B cell (primary cell): ENCODE measurements at regions not wholly inside any gene's neighbourhood (a gene's known extent, or its start where the extent isn't known, plus 50 kb on each side); places are given as distances from the start of the nearest gene placed in this dataset.

Experiments
- ATAC-seq: fragments of 200-7000 bp; cut with Tn5 transposase; one replicate; pipeline ENCODE4 v1.10.0; 2021; ENCODE audit warnings: low read depth, mild to moderate bottlenecking, moderate number of reproducible peaks, moderate library complexity
- CTCF ChIA-PET: fragments of 350-600 bp; sonication (Branson Sonifier 250); formaldehyde crosslinking; loops from one replicate; lab custom pipeline; 2021; ENCODE audit warnings: antibody characterized with exemption, inconsistent platforms; lab: Charles Lee
- POLR2A ChIA-PET: fragments of 350-600 bp; sonication (Branson Sonifier 250); formaldehyde crosslinking; loops from one replicate; lab custom pipeline; 2021; ENCODE audit warnings: antibody characterized with exemption; lab: Charles Lee
- DNase-seq: peaks from one replicate; pipeline ENCODE4 v3.0.0; 2013
- H2AFZ ChIP-seq: 2 replicates; pipeline ENCODE4 v1.6.1; 2012; ENCODE audit warnings: mild to moderate bottlenecking, low read depth, low read length; ENCODE audit not compliant: insufficient read depth, poor library complexity, severe bottlenecking
- H3K27ac ChIP-seq, 2 donors: 1 replicate in 1 of 2; 2 replicates in 1 of 2; pipeline ENCODE4 v1.5.1; 2012 to 2013; ENCODE audit warnings: low read length in 2 of 2, mild to moderate bottlenecking in 2 of 2, moderate library complexity in 1 of 2
- H3K27me3 ChIP-seq, 4 experiments: fragments of 200-600 bp in 1 of 4; sonication (generic) in 1 of 4; replicated peaks in 1 of 4; 1 replicate in 2 of 4; 2 replicates in 2 of 4; pipeline versions ENCODE4 v1.6.1 to v1.7.0; 2013 to 2016; ENCODE audit warnings: low read length in 3 of 4, mild to moderate bottlenecking in 2 of 4, mixed read lengths in 1 of 4, moderate library complexity in 1 of 4; ENCODE audit not compliant: insufficient read depth in 4 of 4, control insufficient read depth in 3 of 4; ENCODE audit errors: control extremely low read depth in 1 of 4
- H3K36me3 ChIP-seq, 2 experiments: replicated peaks in 1 of 2; 1 replicate in 1 of 2; 2 replicates in 1 of 2; pipeline versions ENCODE4 v1.6.1 to v1.7.1; 2013; ENCODE audit warnings: low read length in 1 of 2; ENCODE audit not compliant: insufficient read depth in 2 of 2, control insufficient read depth in 1 of 2; ENCODE audit errors: control extremely low read depth in 1 of 2, extremely low read depth in 1 of 2
- H3K4me1 ChIP-seq, 2 donors: fragments of 200-600 bp in 1 of 2; sonication (generic) in 1 of 2; 1 replicate in 1 of 2; 2 replicates in 1 of 2; pipeline versions ENCODE4 v1.5.1 to v1.6.1; 2013 to 2017; ENCODE audit warnings: low read length in 2 of 2; ENCODE audit not compliant: control insufficient read depth in 2 of 2, insufficient read depth in 2 of 2
- H3K4me2 ChIP-seq: replicated peaks from 2 replicates; pipeline ENCODE3; 2012; ENCODE audit warnings: mild to moderate bottlenecking, low read depth, low read length; ENCODE audit not compliant: poor library complexity, severe bottlenecking
- H3K4me3 ChIP-seq, 5 experiments: fragments of 200-600 bp in 1 of 5; sonication (generic) in 1 of 5; 1 replicate in 3 of 5; 2 replicates in 2 of 5; pipeline versions ENCODE4 v1.5.1 to v1.7.0; 2011 to 2016; ENCODE audit warnings: low read length in 4 of 5, mild to moderate bottlenecking in 4 of 5, low read depth in 2 of 5, control low read depth in 1 of 5, moderate library complexity in 1 of 5; ENCODE audit not compliant: insufficient read depth in 1 of 5; ENCODE audit errors: control extremely low read depth in 1 of 5, extremely low read depth in 1 of 5
- H3K79me2 ChIP-seq: fragments of 200-600 bp; sonication (generic); one replicate; pipeline ENCODE4 v1.6.0; 2016; ENCODE audit warnings: low read length; ENCODE audit not compliant: control insufficient read depth, insufficient read depth
- H3K9ac ChIP-seq: fragments of 200-600 bp; sonication (generic); 2 replicates; pipeline ENCODE4 v1.6.1; 2017; ENCODE audit warnings: mild to moderate bottlenecking, low read length, moderate library complexity
- H3K9me3 ChIP-seq, 3 donors: one replicate each; pipeline versions ENCODE4 v1.6.1 to v1.7.1; 2013; ENCODE audit warnings: low read length in 2 of 3; ENCODE audit not compliant: control insufficient read depth in 2 of 3, insufficient read depth in 1 of 3; ENCODE audit errors: control extremely low read depth in 1 of 3
- H4K20me1 ChIP-seq: 2 replicates; pipeline ENCODE4 v1.6.0; 2012; ENCODE audit warnings: mild to moderate bottlenecking, low read length; ENCODE audit not compliant: insufficient read depth, control insufficient read depth, poor library complexity, severe bottlenecking
- H3K27ac Mint-ChIP-seq: one replicate; pipeline ENCODE4 v1.8.0; 2021; ENCODE audit warnings: mixed read lengths
- H3K27me3 Mint-ChIP-seq: one replicate; pipeline ENCODE4 v1.8.0; 2021; ENCODE audit warnings: mixed read lengths
- H3K4me1 Mint-ChIP-seq: one replicate; pipeline ENCODE4 v1.8.0; 2021; ENCODE audit warnings: mixed read lengths
- H3K4me3 Mint-ChIP-seq: one replicate; pipeline ENCODE4 v1.8.0; 2021; ENCODE audit warnings: mixed read lengths
- H3K9me3 Mint-ChIP-seq: one replicate; pipeline ENCODE4 v1.8.0; 2022; ENCODE audit warnings: mixed read lengths; ENCODE audit not compliant: insufficient read depth
- CTCF ChIP-seq: fragments of 200-600 bp; IDR thresholded peaks from one replicate; pipeline ENCODE4 v1.8.0; 2022; ENCODE audit warnings: antibody characterized with exemption, mild to moderate bottlenecking
- EZH2 ChIP-seq: IDR thresholded peaks from 2 replicates; pipeline ENCODE4 v1.6.1; 2012; ENCODE audit warnings: borderline replicate concordance, low read depth, mild to moderate bottlenecking, moderate library complexity, low read length; ENCODE audit not compliant: insufficient read depth, poor library complexity, severe bottlenecking
- WGBS: methylation state at CpG from one replicate; pipeline ENCODE4 v1.1.5; 2013; ENCODE audit warnings: missing lambda C conversion rate; ENCODE audit not compliant: insufficient coverage; 5-methylcytosine and 5-hydroxymethylcytosine counted together
- intact Hi-C: fragments of 100-400 bp; cut with micrococcal nuclease; formaldehyde crosslinking; loops from one replicate; pipeline ENCODE4 v1.10.0; 2022

- no peaks in the 10 kb centered on the region for H4K20me1 ChIP-seq
- TF ChIP-seq CTCF (no peak), EZH2 (no peak)
- intact Hi-C loops: no loop called here
- ChIA-PET CTCF (no interaction called here), POLR2A (no interaction called here)
- H3K4me3 ChIP-seq: no peak overlapping the region
- H2AFZ ChIP-seq: no peak overlapping the region
- no peaks in the 10 kb centered on the region for H3K27me3 ChIP-seq
- no peaks in the 10 kb centered on the region for H3K9me3 ChIP-seq
- ATAC-seq (no peak), DNase-seq (no peak)
- no peaks in the 10 kb centered on the region for H3K4me1 ChIP-seq
- no CpG with 5 or more reads among the region's 2 CpGs for WGBS
- H3K27ac ChIP-seq: no peak overlapping the region
- Mint-ChIP-seq H3K27me3 (no peaks in the 10 kb centered on the region), H3K9me3 (peaks cover 3% of the 10 kb centered on the region), H3K4me1 (no peaks in the 10 kb centered on the region), H3K27ac (no peak overlapping the region), H3K4me3 (no peak overlapping the region)
- no peak overlapping the region for H3K4me2 ChIP-seq
- no peaks in the 10 kb centered on the region for H3K79me2 ChIP-seq
- H3K9ac ChIP-seq: no peak overlapping the region
- no peaks in the 10 kb centered on the region for H3K36me3 ChIP-seq
Observed at GRCh38 chr2:138432971-138433370, 68.6 kb upstream of the SPOPL start.

- 100% methylated on average over 5 of the region's 8 CpGs for WGBS
- no peak for ATAC-seq
- POLR2A ChIA-PET: no interaction called here
- DNase-seq: no peak
- Histone ChIP-seq H3K9ac (no peak overlapping the region), H3K79me2 (no peaks in the 10 kb centered on the region), H3K27ac (no peak overlapping the region), H3K27me3 (no peaks in the 10 kb centered on the region), H3K4me2 (no peak overlapping the region), H2AFZ (no peak overlapping the region), H3K4me1 (no peaks in the 10 kb centered on the region), H3K4me3 (no peak overlapping the region), H3K9me3 (no peaks in the 10 kb centered on the region), H3K36me3 (no peaks in the 10 kb centered on the region), H4K20me1 (no peaks in the 10 kb centered on the region)
- Mint-ChIP-seq H3K4me1 (no peaks in the 10 kb centered on the region), H3K4me3 (no peak overlapping the region), H3K9me3 (no peaks in the 10 kb centered on the region), H3K27ac (no peak overlapping the region), H3K27me3 (no peaks in the 10 kb centered on the region)
- TF ChIP-seq EZH2 (no peak), CTCF (no peak)
- intact Hi-C loops: no loop called here
- CTCF ChIA-PET: no interaction called here
Observed at GRCh38 chr2:138433995-138434951, 67.3 kb upstream of the SPOPL start.
